IMR-90 (cell line): ENCODE measurements at regions not wholly inside any gene's neighbourhood (a gene's known extent, or its start where the extent isn't known, plus 50 kb on each side); places are given as distances from the start of the nearest gene placed in this dataset.

Experiments used
- MXI1 ChIP-seq: IDR thresholded peaks from 2 replicates; pipeline ENCODE4 v1.6.1; 2012; ENCODE audit warnings: low read depth, mild to moderate bottlenecking, low read length, moderate library complexity, borderline replicate concordance
- POLR2A ChIP-seq: IDR thresholded peaks from 2 replicates; pipeline ENCODE4 v1.6.1; 2012; ENCODE audit warnings: mild to moderate bottlenecking, low read depth, low read length
- RAD21 ChIP-seq: IDR thresholded peaks from 2 replicates; pipeline ENCODE4 v1.6.1; 2012; ENCODE audit warnings: low read length, improper control_type of control experiment
- SMC3 ChIP-seq: fragments of 150-350 bp; IDR thresholded peaks from 2 replicates; pipeline ENCODE4 v1.6.1; 2016; ENCODE audit warnings: low read depth, mild to moderate bottlenecking, antibody characterized with exemption, low read length, moderate library complexity
- TF ChIP-seq, protein P1 (sequence below): conservative IDR thresholded peaks from 2 replicates; pipeline ENCODE4 v1.5.1; 2012; ENCODE audit warnings: mild to moderate bottlenecking, low read depth, low read length, improper control_type of control experiment
- TF ChIP-seq, protein P2 (sequence below): fragments of 150-350 bp; IDR thresholded peaks from 2 replicates; pipeline ENCODE4 v1.6.1; 2017; ENCODE audit warnings: mild to moderate bottlenecking, antibody characterized with exemption, low read length, low read depth

DNA sequence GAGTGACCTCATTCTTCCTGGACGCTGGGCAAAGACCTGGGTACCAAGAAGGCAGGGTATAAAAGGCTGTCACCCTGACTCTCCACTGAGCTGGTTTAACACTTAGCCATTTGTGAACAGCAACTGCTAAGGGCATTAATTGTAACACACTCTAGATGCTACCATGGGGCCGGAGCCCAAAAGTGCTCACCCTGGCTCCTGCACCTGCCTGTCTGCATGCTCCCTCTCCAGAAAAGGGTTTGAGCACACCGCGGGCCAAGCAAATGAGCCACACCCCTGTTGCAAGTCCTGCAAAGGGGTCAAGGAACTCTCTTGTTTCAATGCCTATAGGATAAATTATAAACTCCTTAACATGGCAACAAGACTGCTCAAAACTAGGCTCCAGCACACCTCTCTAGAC lies 114.8 kb downstream of the TEX36 start:
- TF ChIP-seq POLR2A (no peak), SMC3 (no peak), RAD21 (no peak), MXI1 (no peak)
- TF ChIP-seq, protein P1, sequence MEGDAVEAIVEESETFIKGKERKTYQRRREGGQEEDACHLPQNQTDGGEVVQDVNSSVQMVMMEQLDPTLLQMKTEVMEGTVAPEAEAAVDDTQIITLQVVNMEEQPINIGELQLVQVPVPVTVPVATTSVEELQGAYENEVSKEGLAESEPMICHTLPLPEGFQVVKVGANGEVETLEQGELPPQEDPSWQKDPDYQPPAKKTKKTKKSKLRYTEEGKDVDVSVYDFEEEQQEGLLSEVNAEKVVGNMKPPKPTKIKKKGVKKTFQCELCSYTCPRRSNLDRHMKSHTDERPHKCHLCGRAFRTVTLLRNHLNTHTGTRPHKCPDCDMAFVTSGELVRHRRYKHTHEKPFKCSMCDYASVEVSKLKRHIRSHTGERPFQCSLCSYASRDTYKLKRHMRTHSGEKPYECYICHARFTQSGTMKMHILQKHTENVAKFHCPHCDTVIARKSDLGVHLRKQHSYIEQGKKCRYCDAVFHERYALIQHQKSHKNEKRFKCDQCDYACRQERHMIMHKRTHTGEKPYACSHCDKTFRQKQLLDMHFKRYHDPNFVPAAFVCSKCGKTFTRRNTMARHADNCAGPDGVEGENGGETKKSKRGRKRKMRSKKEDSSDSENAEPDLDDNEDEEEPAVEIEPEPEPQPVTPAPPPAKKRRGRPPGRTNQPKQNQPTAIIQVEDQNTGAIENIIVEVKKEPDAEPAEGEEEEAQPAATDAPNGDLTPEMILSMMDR: no peak
- TF ChIP-seq, protein P2, sequence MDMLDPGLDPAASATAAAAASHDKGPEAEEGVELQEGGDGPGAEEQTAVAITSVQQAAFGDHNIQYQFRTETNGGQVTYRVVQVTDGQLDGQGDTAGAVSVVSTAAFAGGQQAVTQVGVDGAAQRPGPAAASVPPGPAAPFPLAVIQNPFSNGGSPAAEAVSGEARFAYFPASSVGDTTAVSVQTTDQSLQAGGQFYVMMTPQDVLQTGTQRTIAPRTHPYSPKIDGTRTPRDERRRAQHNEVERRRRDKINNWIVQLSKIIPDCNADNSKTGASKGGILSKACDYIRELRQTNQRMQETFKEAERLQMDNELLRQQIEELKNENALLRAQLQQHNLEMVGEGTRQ: no peak
